Activated T-cell treated with anti-CD3 and anti-CD28 coated beads, Interleukin-2, amount 50 U/mL, for 72 hours (primary cell): ENCODE measurements at regions not wholly inside any gene's neighbourhood (a gene's known extent, or its start where the extent isn't known, plus 50 kb on each side); places are given as distances from the start of the nearest gene placed in this dataset.

Experiments used
- ATAC-seq, 2 donors: fragments of 150-1000 bp; cut with Tn5 transposase; replicated peaks in 1 of 2; 2 replicates each; pipeline ENCODE4 v1.10.0; 2021; ENCODE audit warnings: moderate library complexity in 2 of 2, mild to moderate bottlenecking in 1 of 2
- DNase-seq, 2 donors: peaks; one replicate each; pipeline ENCODE4 v3.0.0; 2021 to 2022; ENCODE audit warnings: mixed read lengths in 1 of 2
- H3K27ac Mint-ChIP-seq: one replicate; pipeline ENCODE4 v1.8.0; 2022; ENCODE audit warnings: mild to moderate bottlenecking, moderate library complexity, mixed read lengths
- H3K27me3 Mint-ChIP-seq: one replicate; pipeline ENCODE4 v1.8.0; 2022; ENCODE audit warnings: low read depth, mixed read lengths
- H3K36me3 Mint-ChIP-seq, 2 donors: one replicate each; pipeline ENCODE4 v1.8.0; 2022; ENCODE audit warnings: mixed read lengths in 2 of 2, mild to moderate bottlenecking in 1 of 2; ENCODE audit not compliant: insufficient read depth in 2 of 2
- H3K4me1 Mint-ChIP-seq: one replicate; pipeline ENCODE4 v1.8.0; 2022; ENCODE audit warnings: low read depth, mixed read lengths
- H3K4me3 Mint-ChIP-seq, 2 donors: one replicate each; pipeline ENCODE4 v1.8.0; 2022; ENCODE audit warnings: mild to moderate bottlenecking in 2 of 2, mixed read lengths in 2 of 2, moderate library complexity in 2 of 2
- H3K9me3 Mint-ChIP-seq, 2 donors: one replicate each; pipeline ENCODE4 v1.8.0; 2022; ENCODE audit warnings: mixed read lengths in 2 of 2

DNA sequence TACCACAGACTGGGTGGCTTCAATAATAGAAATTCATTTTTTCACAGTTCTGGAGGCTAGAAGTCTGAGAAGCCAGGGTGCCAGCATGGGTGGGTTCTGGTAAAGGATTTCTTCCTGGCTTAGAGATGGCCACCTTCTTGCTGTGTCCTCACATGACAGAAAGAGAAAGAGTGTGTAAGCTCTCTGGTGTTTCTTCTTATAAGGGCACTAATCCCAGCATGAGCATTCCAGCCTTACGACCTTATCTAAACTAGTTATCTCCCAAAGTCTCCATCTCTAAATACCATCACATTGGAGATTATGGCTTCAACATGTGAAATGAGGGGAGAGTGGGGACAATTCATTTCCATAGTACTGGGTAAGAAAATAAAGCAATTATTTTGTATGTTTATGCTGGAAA, 226.5 kb upstream of the TUSC1 start:
- DNase-seq (no peak), ATAC-seq (no peak)

DNA sequence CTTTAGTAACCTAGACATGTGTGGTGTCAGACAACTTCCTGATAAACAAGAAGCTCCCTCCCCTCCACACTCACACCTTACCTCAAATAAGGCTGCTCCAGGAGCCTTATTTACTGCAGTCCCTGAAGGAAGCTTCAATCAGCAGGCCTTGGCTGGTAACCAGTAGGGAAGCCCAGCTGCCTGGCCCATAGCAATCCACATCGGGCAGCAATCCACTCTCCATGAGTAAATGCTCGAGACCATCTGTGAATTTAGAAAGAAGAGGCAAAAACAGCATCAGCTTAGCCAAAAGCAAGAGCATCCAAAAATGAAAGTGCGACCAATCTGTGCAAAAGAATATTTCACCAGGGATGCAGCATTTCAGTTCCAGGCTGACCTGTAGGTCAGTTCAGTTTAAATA, 213.3 kb upstream of the TUSC1 start:
- ATAC-seq = no peak
- Mint-ChIP-seq H3K4me3 (no peak overlapping the region), H3K27ac (no peak overlapping the region), H3K4me1 (no peaks in the 10 kb centered on the region), H3K9me3 (peaks cover 15 to 24% of the 10 kb centered on the region in 2 donors), H3K27me3 (no peaks in the 10 kb centered on the region), H3K36me3 (peaks cover 2 to 6% of the 10 kb centered on the region in 2 donors)
- DNase-seq = no peak

More for the DNA sequence above, 226.5 kb upstream of the TUSC1 start:
- no peak overlapping the region for H3K27ac Mint-ChIP-seq
- H3K4me3 Mint-ChIP-seq = no peak overlapping the region
- H3K36me3 Mint-ChIP-seq = peaks cover 0 to 2% of the 10 kb centered on the region in 2 donors
- H3K9me3 Mint-ChIP-seq = peaks cover 18 to 21% of the 10 kb centered on the region in 2 donors
- no peaks in the 10 kb centered on the region for H3K4me1 Mint-ChIP-seq
- H3K27me3 Mint-ChIP-seq = no peaks in the 10 kb centered on the region

- no peaks in the 10 kb centered on the region for H3K4me1 Mint-ChIP-seq
- peaks cover 0 to 2% of the 10 kb centered on the region in 2 donors for H3K36me3 Mint-ChIP-seq
- no peak overlapping the region for H3K27ac Mint-ChIP-seq
- no peak for ATAC-seq
- peaks cover 10 to 18% of the 10 kb centered on the region in 2 donors for H3K9me3 Mint-ChIP-seq
- DNase-seq = no peak
- no peaks in the 10 kb centered on the region for H3K27me3 Mint-ChIP-seq
- no peak overlapping the region for H3K4me3 Mint-ChIP-seq
Observed at GRCh38 chr9:25889661-25890060, 211.4 kb upstream of the TUSC1 start.

DNA sequence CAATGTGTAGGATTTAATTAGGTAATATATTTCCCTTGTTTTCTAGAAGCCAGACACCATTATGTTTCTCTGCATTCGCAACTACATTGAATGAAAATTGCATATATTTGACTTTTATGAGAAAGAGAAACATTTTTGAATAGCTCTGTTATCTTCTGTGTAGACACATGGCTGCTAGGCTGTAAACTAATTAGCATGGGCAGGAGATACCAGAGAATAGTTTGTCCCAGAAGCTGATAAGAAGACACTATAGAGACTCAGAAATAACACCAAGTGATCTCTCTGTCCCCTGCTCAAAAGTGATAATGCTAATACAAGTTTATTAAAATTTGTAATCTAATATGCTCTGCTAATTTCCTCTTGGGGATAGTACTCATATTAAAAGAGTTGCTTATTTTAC, 198.0 kb upstream of the TUSC1 start:
- Mint-ChIP-seq H3K27ac (no peak overlapping the region), H3K4me1 (no peaks in the 10 kb centered on the region), H3K36me3 (no peaks in the 10 kb centered on the region), H3K4me3 (no peak overlapping the region), H3K9me3 (peaks cover 6 to 8% of the 10 kb centered on the region in 2 donors), H3K27me3 (no peaks in the 10 kb centered on the region)
- DNase-seq (no peak), ATAC-seq (no peak)

GRCh38 chr9:25864509-25864908, 186.3 kb upstream of the TUSC1 start:
- H3K27me3 Mint-ChIP-seq = no peaks in the 10 kb centered on the region
- H3K4me1 Mint-ChIP-seq = no peaks in the 10 kb centered on the region
- ATAC-seq (no peak), DNase-seq (no peak)
- peaks cover 0 to 8% of the 10 kb centered on the region in 2 donors for H3K9me3 Mint-ChIP-seq
- H3K4me3 Mint-ChIP-seq = no peak overlapping the region
- no peaks in the 10 kb centered on the region for H3K36me3 Mint-ChIP-seq
- no peak overlapping the region for H3K27ac Mint-ChIP-seq

- Mint-ChIP-seq H3K9me3 (peaks cover 6 to 8% of the 10 kb centered on the region in 2 donors), H3K27me3 (no peaks in the 10 kb centered on the region)
- ATAC-seq = no peak
Observed at GRCh38 chr9:25861421-25861820, 183.2 kb upstream of the TUSC1 start.

DNA sequence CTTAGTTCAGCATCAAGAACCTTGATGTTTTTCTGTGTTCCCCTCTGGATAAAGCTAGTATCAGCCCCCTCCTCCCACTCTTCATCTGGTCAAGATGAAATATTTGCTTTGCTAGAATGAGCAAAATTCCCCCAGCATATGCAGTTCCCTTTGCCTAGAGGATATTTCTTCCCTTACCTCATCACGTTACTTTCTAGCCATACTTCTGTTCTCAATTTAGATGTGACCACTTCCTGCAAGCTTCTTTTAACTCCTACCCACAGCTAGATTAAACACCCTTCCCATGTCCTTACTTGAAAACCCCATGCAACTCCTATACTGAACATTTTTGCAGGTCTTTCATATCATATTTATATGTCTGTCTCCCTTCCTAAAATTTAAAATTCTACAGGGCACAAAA, 178.9 kb upstream of the TUSC1 start:
- Mint-ChIP-seq H3K27me3 (no peaks in the 10 kb centered on the region), H3K27ac (no peak overlapping the region), H3K36me3 (no peaks in the 10 kb centered on the region), H3K4me3 (no peak overlapping the region), H3K9me3 (peaks cover 7 to 9% of the 10 kb centered on the region in 2 donors), H3K4me1 (no peaks in the 10 kb centered on the region)
- no peak for ATAC-seq
- DNase-seq = no peak

More at GRCh38 chr9:25861421-25861820, 183.2 kb upstream of the TUSC1 start:
- Mint-ChIP-seq H3K4me3 (no peak overlapping the region), H3K4me1 (no peaks in the 10 kb centered on the region), H3K36me3 (no peaks in the 10 kb centered on the region), H3K27ac (no peak overlapping the region)
- DNase-seq = no peak

DNA sequence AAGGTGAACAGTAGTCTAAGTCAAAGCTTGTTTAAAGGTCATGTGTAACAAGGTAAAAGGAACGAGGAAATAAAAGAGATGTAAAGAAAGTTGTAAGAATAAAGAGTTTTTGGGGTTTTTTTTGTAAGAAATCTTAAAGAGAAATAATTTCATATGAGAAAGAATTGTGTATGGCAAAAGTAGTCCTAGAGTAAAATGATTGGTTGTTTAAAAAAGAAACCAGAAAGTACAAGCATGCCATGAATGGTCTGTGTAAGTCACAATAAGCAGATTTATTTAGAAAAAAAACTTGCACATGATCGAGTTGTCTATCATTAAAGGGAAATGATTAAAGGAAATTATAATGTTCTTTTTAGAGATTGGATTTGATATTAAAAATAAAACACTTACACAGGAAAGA, 172.6 kb upstream of the TUSC1 start:
- Mint-ChIP-seq H3K4me3 (no peak overlapping the region), H3K36me3 (no peaks in the 10 kb centered on the region), H3K27me3 (no peaks in the 10 kb centered on the region), H3K4me1 (no peaks in the 10 kb centered on the region), H3K9me3 (peaks cover 5 to 6% of the 10 kb centered on the region in 2 donors), H3K27ac (peak overlapping the region; percentile 1)
- no peak for DNase-seq
- no peak for ATAC-seq

GRCh38 chr9:25845867-25846266, 167.6 kb upstream of the TUSC1 start:
- H3K4me3 Mint-ChIP-seq = no peak overlapping the region
- no peaks in the 10 kb centered on the region for H3K4me1 Mint-ChIP-seq
- no peaks in the 10 kb centered on the region for H3K36me3 Mint-ChIP-seq
- H3K27me3 Mint-ChIP-seq = no peaks in the 10 kb centered on the region
- peaks cover 3% of the 10 kb centered on the region in 2 donors for H3K9me3 Mint-ChIP-seq
- DNase-seq (no peak), ATAC-seq (no peak)
- no peak overlapping the region for H3K27ac Mint-ChIP-seq

GRCh38 chr9:25830381-25830780, 152.1 kb upstream of the TUSC1 start:
- H3K36me3 Mint-ChIP-seq = no peaks in the 10 kb centered on the region
- H3K27ac Mint-ChIP-seq = no peak overlapping the region
- no peak for ATAC-seq
- H3K4me3 Mint-ChIP-seq = no peak overlapping the region
- no peaks in the 10 kb centered on the region for H3K4me1 Mint-ChIP-seq
- no peak for DNase-seq
- H3K27me3 Mint-ChIP-seq = no peaks in the 10 kb centered on the region
- peaks cover 4% of the 10 kb centered on the region in 2 donors for H3K9me3 Mint-ChIP-seq

DNA sequence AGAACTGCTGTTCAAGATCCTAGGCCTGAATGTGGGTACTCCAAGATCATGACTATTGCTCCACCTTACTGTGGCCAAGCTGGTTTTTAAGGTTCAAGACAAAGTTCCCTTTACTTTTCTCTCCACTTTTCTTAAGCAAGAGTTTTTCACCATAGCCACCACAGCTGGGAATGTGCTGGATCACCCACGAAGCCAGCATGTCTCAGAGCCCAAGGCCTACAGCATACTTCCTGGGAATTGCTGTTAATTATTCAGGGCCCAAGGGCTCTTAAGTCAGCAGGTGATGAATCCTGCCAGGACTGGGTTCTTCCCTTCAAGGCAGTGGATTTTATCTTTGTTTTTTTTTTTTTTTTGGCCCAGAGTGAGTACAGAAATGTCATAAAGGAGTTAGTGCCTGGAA, 149.4 kb upstream of the TUSC1 start:
- no peak for ATAC-seq
- H3K36me3 Mint-ChIP-seq = peaks cover 0 to 3% of the 10 kb centered on the region in 2 donors
- no peaks in the 10 kb centered on the region for H3K4me1 Mint-ChIP-seq
- H3K9me3 Mint-ChIP-seq = peaks cover 7 to 12% of the 10 kb centered on the region in 2 donors
- DNase-seq = no peak
- no peaks in the 10 kb centered on the region for H3K27me3 Mint-ChIP-seq
- H3K27ac Mint-ChIP-seq = no peak overlapping the region
- H3K4me3 Mint-ChIP-seq = no peak overlapping the region

DNA sequence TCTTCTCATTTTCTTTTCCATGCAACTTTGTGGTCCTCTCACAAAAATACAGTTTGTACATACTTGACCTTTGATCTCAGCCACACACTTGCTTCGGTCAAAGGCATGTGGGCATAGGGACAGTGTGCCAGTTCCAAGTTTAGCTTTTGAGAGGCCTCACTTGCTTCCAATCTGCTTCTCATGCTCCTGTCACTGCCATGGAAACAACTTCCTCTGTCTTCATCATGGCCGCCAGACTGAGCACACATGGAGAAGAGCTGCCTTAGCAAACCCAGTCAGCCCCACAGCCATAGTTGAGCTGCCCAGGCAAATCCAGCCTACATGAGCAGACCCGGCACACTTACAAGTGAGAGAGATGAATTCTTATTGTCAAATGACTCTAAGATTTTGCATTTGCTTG, 138.2 kb upstream of the TUSC1 start:
- no peak overlapping the region for H3K4me3 Mint-ChIP-seq
- peaks cover 3 to 5% of the 10 kb centered on the region in 2 donors for H3K9me3 Mint-ChIP-seq
- no peak overlapping the region for H3K27ac Mint-ChIP-seq
- DNase-seq (no peak), ATAC-seq (no peak)
- no peaks in the 10 kb centered on the region for H3K36me3 Mint-ChIP-seq
- H3K27me3 Mint-ChIP-seq = no peaks in the 10 kb centered on the region
- no peaks in the 10 kb centered on the region for H3K4me1 Mint-ChIP-seq

DNA sequence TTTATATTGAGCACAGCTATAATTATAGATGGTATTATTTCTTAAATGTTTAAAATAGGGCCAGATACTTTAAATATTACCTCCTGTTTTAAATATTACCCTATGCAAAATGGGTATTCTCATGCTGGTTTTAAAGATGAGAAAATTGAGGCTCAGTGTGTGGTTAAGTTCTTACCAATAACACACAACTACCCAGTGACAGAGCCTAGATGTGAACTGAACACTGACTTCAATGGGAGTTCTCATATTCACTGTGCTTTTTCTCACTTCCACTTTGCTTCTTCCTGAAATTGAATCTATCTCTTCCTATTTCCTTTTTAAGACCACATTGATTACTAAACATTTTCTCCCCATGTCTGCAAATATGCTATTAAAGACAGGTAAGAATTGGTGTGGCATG, 135.8 kb upstream of the TUSC1 start:
- H3K9me3 Mint-ChIP-seq = peaks cover 3% of the 10 kb centered on the region in 2 donors
- ATAC-seq (no peak), DNase-seq (no peak)
- no peaks in the 10 kb centered on the region for H3K36me3 Mint-ChIP-seq
- no peak overlapping the region for H3K4me3 Mint-ChIP-seq
- no peaks in the 10 kb centered on the region for H3K4me1 Mint-ChIP-seq
- H3K27ac Mint-ChIP-seq = no peak overlapping the region
- H3K27me3 Mint-ChIP-seq = no peaks in the 10 kb centered on the region

- H3K4me3 Mint-ChIP-seq = no peak overlapping the region
- no peaks in the 10 kb centered on the region for H3K4me1 Mint-ChIP-seq
- DNase-seq (no peak), ATAC-seq (no peak)
- no peaks in the 10 kb centered on the region for H3K27me3 Mint-ChIP-seq
- H3K9me3 Mint-ChIP-seq = peaks cover 3 to 4% of the 10 kb centered on the region in 2 donors
- H3K27ac Mint-ChIP-seq = no peak overlapping the region
- no peaks in the 10 kb centered on the region for H3K36me3 Mint-ChIP-seq
Observed at GRCh38 chr9:25813478-25813877, 135.2 kb upstream of the TUSC1 start.
